T47D (cell line): ENCODE measurements at regions not wholly inside any gene's neighbourhood (a gene's known extent, or its start where the extent isn't known, plus 50 kb on each side); places are given as distances from the start of the nearest gene placed in this dataset.

Experiments used
- DNase-seq, 2 experiments: peaks; one replicate each; pipeline versions ENCODE4 v3.0.0 to v3.0.0-alpha.2; 2011 to 2012; ENCODE audit warnings: low read depth in 1 of 2, low spot score in 1 of 2
- JUND ChIP-seq: IDR thresholded peaks from 2 replicates; pipeline ENCODE4 v1.6.1; 2012; ENCODE audit warnings: low read depth
- in situ Hi-C: cut with HindIII; loops from 2 replicates; pipeline ENCODE4 v1.10.0; 2016; ENCODE audit warnings: low sequenced_read_pairs, low pct_unique_long_range_greater_than_20kb

DNA sequence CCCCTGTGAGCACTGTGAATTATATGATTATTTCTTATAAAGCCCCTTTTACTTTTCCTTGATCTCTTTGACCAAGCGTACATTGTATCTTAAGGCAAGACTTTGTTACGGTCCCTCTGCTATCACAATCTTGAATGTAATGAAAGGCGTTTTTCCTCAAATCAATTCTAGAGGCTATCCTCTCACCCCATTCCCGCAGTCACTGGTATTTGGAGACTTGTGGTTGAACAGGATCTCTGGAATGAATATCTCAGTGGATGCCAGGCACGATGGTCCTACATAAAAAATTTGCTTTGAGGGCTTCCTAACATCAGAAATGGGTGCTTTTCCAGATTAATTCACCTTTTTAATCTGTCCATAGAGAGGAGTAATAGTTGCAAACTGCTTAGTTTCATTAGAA lies 151.4 kb upstream of the PAPPA start:
- no peak for TF ChIP-seq JUND
- DNase-seq = peak in 1 of 2 experiments; percentile 16
- in situ Hi-C loops = no loop called here

DNA sequence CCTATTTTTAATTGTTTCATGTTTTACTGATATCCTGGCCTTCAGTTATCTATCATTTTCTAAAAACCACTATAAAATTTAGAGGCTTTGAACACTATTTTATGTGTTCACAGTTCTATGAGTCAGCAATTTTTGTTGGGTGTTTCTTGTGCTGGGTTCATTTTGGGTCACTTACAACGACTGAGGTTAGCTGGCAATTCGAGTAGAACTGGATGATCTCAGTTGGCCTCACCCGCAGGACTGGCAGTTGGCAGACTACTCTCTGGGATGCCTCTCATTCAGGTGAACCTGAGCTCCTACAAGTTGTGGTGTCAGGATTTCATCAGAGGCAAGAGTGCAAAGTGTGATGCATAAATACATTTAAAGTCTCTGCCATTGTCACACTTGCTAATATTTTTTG lies 151.0 kb upstream of the PAPPA start:
- TF ChIP-seq JUND = no peak
- in situ Hi-C loops = no loop called here
- peak in 1 of 2 experiments; percentile 82 for DNase-seq

DNA sequence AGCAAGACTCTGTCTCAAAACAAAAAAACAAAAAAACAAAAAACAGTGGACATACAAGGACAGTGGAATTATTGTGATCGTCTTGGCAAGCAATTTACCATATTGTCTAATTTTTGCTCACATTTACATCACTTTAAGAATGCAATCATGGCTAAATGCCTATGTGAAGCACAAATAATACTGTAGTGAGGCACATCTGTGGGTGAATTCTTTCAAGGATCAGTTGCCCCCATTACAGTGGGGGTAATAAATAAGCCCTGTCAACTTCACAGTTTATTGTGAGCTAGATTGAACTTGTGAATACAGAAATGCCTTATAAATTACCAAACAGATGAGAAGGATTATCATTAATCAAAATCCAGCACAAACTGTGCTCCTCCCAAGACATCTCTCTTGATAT lies 150.2 kb upstream of the PAPPA start:
- in situ Hi-C loops = no loop called here
- no peak for DNase-seq
- no peak for TF ChIP-seq JUND

DNA sequence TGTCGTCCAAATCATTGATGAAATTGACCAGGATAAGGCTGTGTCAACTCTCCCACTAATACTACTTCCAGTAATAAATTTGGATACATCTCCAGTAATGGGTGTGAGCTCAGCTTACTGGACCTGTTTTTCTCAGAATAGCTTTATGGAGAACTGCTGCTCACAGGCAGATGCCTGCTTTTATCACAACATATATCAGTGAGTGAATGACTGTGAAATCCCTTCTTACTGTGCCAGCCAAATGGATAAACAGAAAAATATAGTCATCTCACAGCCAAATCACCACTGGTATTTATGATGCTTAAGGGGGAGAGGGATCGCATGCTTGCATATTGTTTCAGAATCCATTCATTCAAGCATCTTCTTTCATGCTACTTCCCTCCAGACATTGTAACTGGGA lies 148.4 kb upstream of the PAPPA start:
- no peak for DNase-seq
- TF ChIP-seq JUND = no peak
- in situ Hi-C loops = no loop called here

DNA sequence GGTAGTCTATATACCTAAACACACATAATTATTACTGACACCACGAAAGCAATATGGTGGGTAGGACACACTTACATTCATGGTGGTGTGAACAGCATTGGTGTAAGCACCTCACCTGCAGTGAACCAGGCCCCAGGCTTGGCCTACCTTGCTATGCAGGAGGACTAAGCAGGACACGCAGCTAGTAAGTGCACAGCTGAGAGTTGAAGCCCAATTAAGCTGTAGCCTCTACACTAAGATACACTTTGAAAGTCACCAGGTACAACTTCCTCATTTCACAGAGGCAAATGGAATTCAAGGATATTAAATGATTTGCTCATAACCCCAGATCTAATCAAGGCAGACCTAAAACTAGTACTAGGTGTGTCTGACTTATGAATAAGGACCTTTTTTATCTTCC lies 145.8 kb upstream of the PAPPA start:
- no peak for TF ChIP-seq JUND
- in situ Hi-C loops = no loop called here
- no peak for DNase-seq

DNA sequence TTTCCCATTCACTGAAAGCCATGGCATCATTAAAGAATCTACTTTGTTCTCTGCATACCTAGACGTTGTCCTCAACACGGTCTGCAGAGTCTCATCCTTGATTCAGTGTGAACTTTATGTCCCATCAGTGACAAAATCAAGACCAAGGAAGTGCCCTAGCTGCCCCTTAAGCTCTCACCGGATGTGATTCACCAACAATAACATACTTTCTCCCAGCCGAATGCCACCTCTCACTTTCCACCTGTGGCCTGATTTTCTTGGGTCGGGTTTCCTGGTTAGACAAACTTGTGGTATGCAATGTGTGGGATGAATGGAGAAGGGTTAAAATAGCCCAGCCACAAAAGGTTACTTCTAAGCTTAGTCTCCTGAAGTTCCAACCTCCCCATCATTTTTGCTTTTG lies 145.3 kb upstream of the PAPPA start:
- no peak for DNase-seq
- no peak for TF ChIP-seq JUND
- in situ Hi-C loops = no loop called here

DNA sequence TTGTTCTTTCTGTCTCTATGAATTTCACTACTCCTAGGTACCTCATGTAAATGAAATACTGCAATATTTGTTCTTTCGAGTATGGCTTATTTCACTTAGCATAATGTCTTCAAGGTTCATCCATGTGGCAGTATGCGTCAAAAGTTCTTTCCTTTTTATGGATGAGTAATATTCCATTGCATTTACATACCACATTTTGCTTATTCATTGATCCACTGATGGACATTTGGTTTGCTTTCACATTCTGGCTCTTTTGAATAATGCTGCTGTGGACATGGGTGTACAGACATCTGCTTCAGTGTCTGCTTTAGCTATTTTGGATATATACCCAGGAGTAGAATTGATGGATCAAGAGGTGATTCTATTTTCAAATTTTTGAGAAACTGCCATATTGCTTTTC lies 144.2 kb upstream of the PAPPA start:
- no peak for TF ChIP-seq JUND
- in situ Hi-C loops = no loop called here
- DNase-seq = no peak

DNA sequence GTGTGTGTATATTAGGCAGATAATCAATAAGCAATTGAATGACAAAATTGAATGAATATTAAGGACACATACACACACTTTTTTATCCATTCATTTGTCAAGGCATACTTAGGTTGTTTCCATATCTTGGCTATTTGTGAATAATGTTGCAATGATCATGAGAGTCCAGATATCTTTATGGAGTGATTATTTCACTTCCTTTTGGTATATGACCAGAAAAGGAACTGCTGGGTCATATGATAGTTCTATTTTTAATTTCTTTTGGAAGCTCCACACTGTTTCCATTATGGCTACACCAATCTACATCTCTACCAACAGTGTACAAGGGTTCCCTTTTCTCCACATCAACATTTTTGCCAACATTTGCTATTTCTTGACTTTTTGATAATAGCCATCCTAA lies 137.7 kb upstream of the PAPPA start:
- no peak for TF ChIP-seq JUND
- DNase-seq = no peak
- in situ Hi-C loops = no loop called here

DNA sequence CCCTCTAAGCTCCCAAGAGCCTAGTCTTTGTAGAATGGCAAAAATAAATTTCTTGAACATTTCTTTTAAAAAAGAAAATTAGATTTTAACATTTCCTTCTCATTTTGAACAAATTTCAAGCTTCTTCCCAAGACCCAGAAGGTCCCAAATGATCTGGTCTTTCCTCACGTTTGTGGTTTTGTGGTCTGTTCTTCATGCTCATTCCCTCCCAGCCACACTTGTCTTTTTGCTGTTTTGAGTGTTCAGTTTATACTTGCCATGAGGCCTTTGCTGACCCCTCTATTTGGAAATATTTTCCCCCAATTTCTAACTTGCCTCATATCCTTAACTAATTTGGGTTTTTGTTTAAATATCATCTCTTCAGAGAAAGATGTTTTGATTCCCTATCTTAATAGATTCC lies 133.4 kb upstream of the PAPPA start:
- TF ChIP-seq JUND = no peak
- in situ Hi-C loops = no loop called here
- no peak for DNase-seq

DNA sequence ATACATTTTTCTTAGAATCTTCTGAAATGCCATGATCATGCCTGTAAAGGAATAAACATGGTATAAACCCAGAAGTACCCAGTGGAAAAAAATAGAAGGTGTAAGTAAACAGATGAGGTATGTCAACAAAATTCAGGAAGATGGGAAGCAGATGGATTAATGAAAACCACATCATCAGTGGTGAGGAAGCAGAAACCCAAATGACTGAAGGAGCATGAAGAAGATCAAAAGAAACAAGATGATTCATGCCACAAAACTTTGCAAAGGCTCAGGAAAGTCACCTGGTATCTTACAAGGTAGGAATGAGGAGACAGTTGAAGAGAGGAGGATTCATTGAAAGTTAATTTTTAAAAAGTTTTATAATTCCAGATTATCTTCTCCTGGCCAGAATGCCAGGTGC lies 132.8 kb upstream of the PAPPA start:
- no peak for DNase-seq
- TF ChIP-seq JUND = no peak
- in situ Hi-C loops = no loop called here

DNA sequence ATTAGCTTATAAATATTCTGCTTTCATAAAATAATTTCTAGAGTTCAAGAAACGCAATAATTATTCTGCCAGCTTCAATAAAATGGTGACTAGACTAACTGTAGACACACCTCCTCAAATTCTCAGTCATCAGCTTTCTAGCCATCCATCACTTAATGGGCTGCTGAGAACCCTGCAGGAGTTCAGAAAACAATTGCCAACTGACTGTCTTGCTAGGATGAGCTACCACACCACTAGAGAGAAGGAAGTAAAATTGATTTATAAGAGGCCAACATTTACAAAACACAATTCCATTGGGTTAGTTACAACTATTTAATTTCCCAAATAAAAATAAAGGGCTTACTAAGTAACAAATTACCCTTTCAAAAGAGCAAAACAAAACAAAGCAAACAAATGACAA lies 126.5 kb upstream of the PAPPA start:
- in situ Hi-C loops = no loop called here
- no peak for DNase-seq

DNA sequence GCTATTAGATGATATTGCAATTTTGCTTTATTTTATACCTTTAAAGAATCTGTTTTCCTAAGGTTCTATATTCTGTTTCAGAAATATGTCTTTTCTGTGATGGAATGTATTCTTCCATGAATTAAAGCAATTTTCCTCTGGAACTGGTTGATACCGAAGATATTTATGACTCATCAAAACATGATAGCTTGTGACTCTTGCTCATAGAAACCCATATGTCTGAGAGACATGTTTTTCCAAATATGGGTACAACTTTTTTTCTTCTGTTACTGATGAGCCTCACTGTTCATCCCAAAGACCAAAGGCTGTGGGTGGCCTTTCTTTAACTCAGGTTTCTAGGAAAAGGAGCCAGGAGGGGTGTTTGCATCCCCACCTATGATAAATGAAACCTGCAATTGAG lies 126.1 kb upstream of the PAPPA start:
- in situ Hi-C loops = no loop called here
- DNase-seq = no peak
- no peak for TF ChIP-seq JUND

More for the DNA sequence above, 126.5 kb upstream of the PAPPA start:
- no peak for TF ChIP-seq JUND

DNA sequence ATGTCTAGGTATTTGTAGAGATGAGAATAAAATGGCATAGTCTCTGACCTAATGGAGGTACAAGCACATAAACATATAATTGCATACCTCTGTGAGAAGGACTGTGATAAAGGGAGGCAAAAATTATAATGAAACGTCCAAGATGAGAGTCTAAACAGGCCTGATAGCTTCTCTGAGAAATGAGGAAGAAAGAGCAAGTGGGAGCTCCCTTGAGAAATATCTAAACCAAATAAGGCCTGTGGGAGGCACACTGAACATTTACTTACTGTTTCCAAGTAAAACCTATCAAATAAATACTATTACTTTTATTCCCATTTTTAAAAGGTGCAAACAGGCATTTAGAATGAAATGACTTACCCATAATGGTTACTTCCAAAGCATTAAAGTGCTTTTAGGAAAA lies 125.6 kb upstream of the PAPPA start:
- in situ Hi-C loops = no loop called here
- no peak for TF ChIP-seq JUND

DNA sequence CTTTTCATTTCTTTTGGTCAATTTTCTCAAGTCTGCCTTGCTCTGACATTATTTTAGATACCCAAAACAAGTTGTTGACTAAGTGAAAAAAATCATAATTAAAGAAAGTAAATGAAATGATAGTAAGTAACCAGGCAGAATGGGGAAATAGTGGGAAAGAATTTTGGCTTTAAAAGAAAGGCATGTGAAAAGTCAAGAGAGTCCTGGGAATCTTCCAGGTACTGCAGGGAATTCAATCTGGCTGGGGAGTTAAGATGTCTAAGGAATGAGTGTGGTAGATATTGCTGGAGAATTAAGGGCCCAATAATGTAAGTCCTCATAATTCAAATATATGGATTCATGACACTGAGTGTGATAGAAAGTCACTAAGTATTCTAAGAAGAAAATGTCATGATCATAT lies 123.1 kb upstream of the PAPPA start:
- in situ Hi-C loops = no loop called here
- no peak for DNase-seq
- no peak for TF ChIP-seq JUND

More for the DNA sequence above, 125.6 kb upstream of the PAPPA start:
- DNase-seq = no peak
